IgD-negative memory B cell (primary cell): ENCODE measurements at regions not wholly inside any gene's neighbourhood (a gene's known extent, or its start where the extent isn't known, plus 50 kb on each side); places are given as distances from the start of the nearest gene placed in this dataset.
A peak's percentile ranks its signal among the peaks of the same experiment; 100 is the strongest.

Experiments
- H3K27ac Mint-ChIP-seq, 3 donors: one replicate each; pipeline ENCODE4 v1.8.0; 2020 to 2022; ENCODE audit warnings: mild to moderate bottlenecking in 3 of 3, mixed read lengths in 3 of 3, moderate library complexity in 1 of 3
- H3K27me3 Mint-ChIP-seq: one replicate; pipeline ENCODE4 v1.8.0; 2021; ENCODE audit warnings: mixed read lengths
- H3K36me3 Mint-ChIP-seq: one replicate; pipeline ENCODE4 v1.8.0; 2020; ENCODE audit warnings: mild to moderate bottlenecking, mixed read lengths
- H3K4me1 Mint-ChIP-seq, 3 donors: one replicate each; pipeline ENCODE4 v1.8.0; 2020 to 2022; ENCODE audit warnings: mixed read lengths in 3 of 3, mild to moderate bottlenecking in 1 of 3
- H3K4me3 Mint-ChIP-seq, 4 donors: one replicate each; pipeline ENCODE4 v1.8.0; 2020 to 2022; ENCODE audit warnings: mild to moderate bottlenecking in 4 of 4, mixed read lengths in 4 of 4, moderate library complexity in 3 of 4
- H3K9me3 Mint-ChIP-seq, 3 donors: one replicate each; pipeline ENCODE4 v1.8.0; 2020 to 2021; ENCODE audit warnings: mixed read lengths in 3 of 3, mild to moderate bottlenecking in 1 of 3

GRCh38 chr4:4762909-4763821, 96.3 kb upstream of the MSX1 start:
- H3K4me1 Mint-ChIP-seq: peaks cover 7 to 9% (median 7%) of the 10 kb centered on the region in 3 donors
- peaks cover 25% of the 10 kb centered on the region for H3K27me3 Mint-ChIP-seq
- peaks cover 2 to 12% (median 9%) of the 10 kb centered on the region in 3 donors for H3K9me3 Mint-ChIP-seq
- H3K27ac Mint-ChIP-seq: peak overlapping the region in 1 of 3 donors; percentile 91
- H3K36me3 Mint-ChIP-seq: peaks cover 2% of the 10 kb centered on the region
- peak overlapping the region in 3 of 4 donors; percentile 12 to 88 (median 55) for H3K4me3 Mint-ChIP-seq

GRCh38 chr4:4762300-4762699, 97.2 kb upstream of the MSX1 start:
- Mint-ChIP-seq H3K4me3 (peak overlapping the region in 1 of 4 donors; percentile 49), H3K4me1 (peaks cover 7 to 9% (median 7%) of the 10 kb centered on the region in 3 donors), H3K36me3 (peaks cover 2% of the 10 kb centered on the region), H3K27ac (no peak overlapping the region), H3K27me3 (peaks cover 25% of the 10 kb centered on the region), H3K9me3 (peaks cover 1 to 12% (median 7%) of the 10 kb centered on the region in 3 donors)

GRCh38 chr4:4761128-4761982, 98.1 kb upstream of the MSX1 start:
- H3K9me3 Mint-ChIP-seq: peaks cover 0 to 10% (median 0%) of the 10 kb centered on the region in 3 donors
- peaks cover 25% of the 10 kb centered on the region for H3K27me3 Mint-ChIP-seq
- no peak overlapping the region for H3K4me3 Mint-ChIP-seq
- peaks cover 7 to 9% (median 7%) of the 10 kb centered on the region in 3 donors for H3K4me1 Mint-ChIP-seq
- peaks cover 2% of the 10 kb centered on the region for H3K36me3 Mint-ChIP-seq
- H3K27ac Mint-ChIP-seq: no peak overlapping the region

GRCh38 chr4:4759883-4760282, 99.6 kb upstream of the MSX1 start:
- H3K4me3 Mint-ChIP-seq: no peak overlapping the region
- peaks cover 7 to 9% (median 7%) of the 10 kb centered on the region in 3 donors for H3K4me1 Mint-ChIP-seq
- no peak overlapping the region for H3K27ac Mint-ChIP-seq

GRCh38 chr4:4759232-4759631, 100.2 kb upstream of the MSX1 start:
- Mint-ChIP-seq H3K4me1 (peaks cover 3 to 9% (median 7%) of the 10 kb centered on the region in 3 donors), H3K9me3 (peaks cover 0 to 7% (median 0%) of the 10 kb centered on the region in 3 donors), H3K27ac (no peak overlapping the region), H3K4me3 (no peak overlapping the region), H3K36me3 (peaks cover 3% of the 10 kb centered on the region), H3K27me3 (peaks cover 18% of the 10 kb centered on the region)

More at GRCh38 chr4:4759883-4760282, 99.6 kb upstream of the MSX1 start:
- Mint-ChIP-seq H3K27me3 (peaks cover 22% of the 10 kb centered on the region), H3K9me3 (peaks cover 0 to 10% (median 0%) of the 10 kb centered on the region in 3 donors), H3K36me3 (peaks cover 2% of the 10 kb centered on the region)

GRCh38 chr4:4758681-4759080, 100.8 kb upstream of the MSX1 start:
- peaks cover 0 to 7% (median 0%) of the 10 kb centered on the region in 3 donors for H3K9me3 Mint-ChIP-seq
- H3K4me1 Mint-ChIP-seq: peaks cover 0 to 5% (median 4%) of the 10 kb centered on the region in 3 donors
- H3K36me3 Mint-ChIP-seq: peaks cover 2% of the 10 kb centered on the region
- H3K27ac Mint-ChIP-seq: no peak overlapping the region
- no peak overlapping the region for H3K4me3 Mint-ChIP-seq
- peaks cover 13% of the 10 kb centered on the region for H3K27me3 Mint-ChIP-seq

- peaks cover 5% of the 10 kb centered on the region for H3K36me3 Mint-ChIP-seq
- H3K27me3 Mint-ChIP-seq: peaks cover 4% of the 10 kb centered on the region
- H3K4me1 Mint-ChIP-seq: no peaks in the 10 kb centered on the region
- H3K9me3 Mint-ChIP-seq: peaks cover 0 to 1% (median 0%) of the 10 kb centered on the region in 3 donors
- H3K4me3 Mint-ChIP-seq: no peak overlapping the region
- H3K27ac Mint-ChIP-seq: no peak overlapping the region
These were observed 104.2 kb upstream of the MSX1 start for GRCh38 chr4:4755306-4755705.

GRCh38 chr4:4754641-4755040, 104.8 kb upstream of the MSX1 start:
- Mint-ChIP-seq H3K36me3 (peaks cover 5% of the 10 kb centered on the region), H3K4me1 (no peaks in the 10 kb centered on the region), H3K27me3 (peaks cover 4% of the 10 kb centered on the region), H3K9me3 (peaks cover 0 to 1% (median 0%) of the 10 kb centered on the region in 3 donors), H3K27ac (no peak overlapping the region), H3K4me3 (no peak overlapping the region)

GRCh38 chr4:4753643-4754042, 105.8 kb upstream of the MSX1 start:
- Mint-ChIP-seq H3K27ac (no peak overlapping the region), H3K4me1 (no peaks in the 10 kb centered on the region), H3K4me3 (no peak overlapping the region), H3K36me3 (peaks cover 5% of the 10 kb centered on the region), H3K9me3 (peaks cover 0 to 1% (median 0%) of the 10 kb centered on the region in 3 donors), H3K27me3 (peaks cover 4% of the 10 kb centered on the region)

GRCh38 chr4:4752576-4753401, 106.7 kb upstream of the MSX1 start:
- no peaks in the 10 kb centered on the region for H3K4me1 Mint-ChIP-seq
- peaks cover 1 to 5% (median 2%) of the 10 kb centered on the region in 3 donors for H3K9me3 Mint-ChIP-seq
- no peak overlapping the region for H3K4me3 Mint-ChIP-seq
- H3K27me3 Mint-ChIP-seq: peaks cover 4% of the 10 kb centered on the region
- H3K36me3 Mint-ChIP-seq: peaks cover 5% of the 10 kb centered on the region
- no peak overlapping the region for H3K27ac Mint-ChIP-seq

- Mint-ChIP-seq H3K4me1 (no peaks in the 10 kb centered on the region), H3K27ac (no peak overlapping the region), H3K9me3 (peaks cover 2 to 9% (median 2%) of the 10 kb centered on the region in 3 donors), H3K4me3 (peak overlapping the region in 1 of 4 donors; percentile 33), H3K27me3 (peaks cover 4% of the 10 kb centered on the region), H3K36me3 (peaks cover 5% of the 10 kb centered on the region)
These were observed 107.4 kb upstream of the MSX1 start for GRCh38 chr4:4752025-4752424.

- no peak overlapping the region for H3K4me3 Mint-ChIP-seq
- H3K27me3 Mint-ChIP-seq: peaks cover 4% of the 10 kb centered on the region
- peaks cover 2 to 23% (median 6%) of the 10 kb centered on the region in 3 donors for H3K9me3 Mint-ChIP-seq
- H3K27ac Mint-ChIP-seq: no peak overlapping the region
- H3K4me1 Mint-ChIP-seq: no peaks in the 10 kb centered on the region
- peaks cover 5% of the 10 kb centered on the region for H3K36me3 Mint-ChIP-seq
These were observed 109.3 kb upstream of the MSX1 start for GRCh38 chr4:4750187-4750586.

GRCh38 chr4:4749137-4749536, 110.3 kb upstream of the MSX1 start:
- peaks cover 3% of the 10 kb centered on the region for H3K36me3 Mint-ChIP-seq
- no peaks in the 10 kb centered on the region for H3K4me1 Mint-ChIP-seq
- no peak overlapping the region for H3K4me3 Mint-ChIP-seq
- no peak overlapping the region for H3K27ac Mint-ChIP-seq
- peaks cover 2% of the 10 kb centered on the region for H3K27me3 Mint-ChIP-seq
- H3K9me3 Mint-ChIP-seq: peaks cover 2 to 27% (median 8%) of the 10 kb centered on the region in 3 donors

GRCh38 chr4:4746444-4746843, 113.0 kb upstream of the MSX1 start:
- Mint-ChIP-seq H3K36me3 (peaks cover 1% of the 10 kb centered on the region), H3K27me3 (no peaks in the 10 kb centered on the region), H3K27ac (no peak overlapping the region), H3K9me3 (peaks cover 2 to 27% (median 8%) of the 10 kb centered on the region in 3 donors), H3K4me3 (no peak overlapping the region), H3K4me1 (no peaks in the 10 kb centered on the region)
